ENCODE measurements at regions not wholly inside any gene's neighbourhood (a gene's known extent, or its start where the extent isn't known, plus 50 kb on each side); places are given as distances from the start of the nearest gene placed in this dataset.

- CTCF ChIA-PET = no interaction called here
- Mint-ChIP-seq H3K4me1 (ENCODE audit: low read depth) (no peaks in the 10 kb centered on the region), H3K27me3 (ENCODE audit: low read depth) (no peaks in the 10 kb centered on the region), H3K9me3 (no peaks in the 10 kb centered on the region), H3K36me3 (ENCODE audit: low read depth) (no peaks in the 10 kb centered on the region), H3K4me3 (no peak overlapping the region), H3K27ac (no peak overlapping the region)
- intact Hi-C loops (cut with micrococcal nuclease) = no loop called here
- no peak for DNase-seq
Observed at GRCh38 chr2:167310442-167310841, 422.2 kb downstream of the XIRP2 start.

Data from activated naive CD4-positive, alpha-beta T cell treated with anti-CD3 and anti-CD28 coated beads for 36 hours (primary cell).